ENCODE measurements at regions not wholly inside any gene's neighbourhood (a gene's known extent, or its start where the extent isn't known, plus 50 kb on each side); places are given as distances from the start of the nearest gene placed in this dataset.

DNA sequence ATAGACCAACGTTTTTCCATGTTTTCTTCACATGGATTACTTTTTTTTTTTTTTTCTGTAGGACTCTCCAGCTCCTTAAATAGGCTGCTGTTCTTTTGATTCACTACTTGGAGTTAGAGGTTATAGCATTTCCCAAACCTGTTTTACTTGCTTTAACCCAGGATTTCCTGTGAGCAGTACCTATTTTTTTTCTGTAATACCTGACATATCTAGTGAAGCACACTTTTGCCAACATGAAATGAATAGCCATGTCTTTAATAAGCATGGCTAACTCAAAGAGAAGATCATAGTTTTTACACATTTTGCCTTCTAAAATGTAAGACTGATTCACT, 137.0 kb downstream of the FOXA2 start:
- Histone ChIP-seq H4K91ac (ENCODE audit: insufficient read length, low read depth, low read length) (no peak overlapping the region), H3K79me1 (ENCODE audit: insufficient read depth, low read depth, low read length, poor library complexity, severe bottlenecking) (no peaks in the 10 kb centered on the region), H3K9me3 (ENCODE audit: control insufficient read depth, low read depth, low read length) (no peaks in the 10 kb centered on the region), H3K79me2 (ENCODE audit: insufficient read depth, low read length) (no peaks in the 10 kb centered on the region), H3K4me2 (ENCODE audit: insufficient read depth, insufficient read length, low read length) (no peak overlapping the region), H3K18ac (ENCODE audit: insufficient read length, low read depth, low read length) (no peak overlapping the region), H3K9ac (ENCODE audit: extremely low read depth, insufficient read length, low read length) (no peak overlapping the region), H3K23me2 (ENCODE audit: insufficient read length, low read depth, low read length, poor library complexity, severe bottlenecking) (no peaks in the 10 kb centered on the region), H2AK5ac (ENCODE audit: insufficient read length, low read length) (no peak overlapping the region), H4K20me1 (ENCODE audit: control insufficient read depth, insufficient read depth, insufficient read length) (no peaks in the 10 kb centered on the region), H2BK15ac (ENCODE audit: low read depth, low read length) (no peak overlapping the region), H2BK12ac (ENCODE audit: insufficient read length, low read depth, low read length) (no peak overlapping the region), H3K56ac (ENCODE audit: insufficient read length, low read depth, low read length) (no peak overlapping the region), H3K4ac (ENCODE audit: low read depth, low read length) (no peak overlapping the region), H2BK20ac (ENCODE audit: low read depth, low read length, poor library complexity, severe bottlenecking) (no peak overlapping the region), H2BK5ac (ENCODE audit: insufficient read length, low read length) (no peak overlapping the region), H3K27ac (ENCODE audit: insufficient read length, low read depth, low read length) (no peak overlapping the region), H3K14ac (ENCODE audit: insufficient read depth, low read length) (no peak overlapping the region), H3K4me1 (ENCODE audit: insufficient read depth, low read length) (no peaks in the 10 kb centered on the region), H2BK120ac (ENCODE audit: low read depth, low read length, poor library complexity, severe bottlenecking) (no peak overlapping the region), H3T11ph (ENCODE audit: low read length) (no peak overlapping the region), H3K27me3 (ENCODE audit: insufficient read depth, low read length) (no peaks in the 10 kb centered on the region; the same call in 1 of the 2 replicates), H4K5ac (ENCODE audit: insufficient read length, low read depth, low read length) (no peak overlapping the region), H2AFZ (ENCODE audit: low read length) (no peak overlapping the region), H4K8ac (replicated peaks; ENCODE audit: insufficient read length, low read depth, low read length) (no peak overlapping the region), H3K23ac (ENCODE audit: insufficient read length, low read depth, low read length) (no peak overlapping the region)
- DNase-seq = no peak
- no peaks in the 10 kb centered on the region for H3K4me1 Mint-ChIP-seq
- TF ChIP-seq, protein P1, sequence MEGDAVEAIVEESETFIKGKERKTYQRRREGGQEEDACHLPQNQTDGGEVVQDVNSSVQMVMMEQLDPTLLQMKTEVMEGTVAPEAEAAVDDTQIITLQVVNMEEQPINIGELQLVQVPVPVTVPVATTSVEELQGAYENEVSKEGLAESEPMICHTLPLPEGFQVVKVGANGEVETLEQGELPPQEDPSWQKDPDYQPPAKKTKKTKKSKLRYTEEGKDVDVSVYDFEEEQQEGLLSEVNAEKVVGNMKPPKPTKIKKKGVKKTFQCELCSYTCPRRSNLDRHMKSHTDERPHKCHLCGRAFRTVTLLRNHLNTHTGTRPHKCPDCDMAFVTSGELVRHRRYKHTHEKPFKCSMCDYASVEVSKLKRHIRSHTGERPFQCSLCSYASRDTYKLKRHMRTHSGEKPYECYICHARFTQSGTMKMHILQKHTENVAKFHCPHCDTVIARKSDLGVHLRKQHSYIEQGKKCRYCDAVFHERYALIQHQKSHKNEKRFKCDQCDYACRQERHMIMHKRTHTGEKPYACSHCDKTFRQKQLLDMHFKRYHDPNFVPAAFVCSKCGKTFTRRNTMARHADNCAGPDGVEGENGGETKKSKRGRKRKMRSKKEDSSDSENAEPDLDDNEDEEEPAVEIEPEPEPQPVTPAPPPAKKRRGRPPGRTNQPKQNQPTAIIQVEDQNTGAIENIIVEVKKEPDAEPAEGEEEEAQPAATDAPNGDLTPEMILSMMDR (conservative IDR thresholded peaks at IDR 0.05) = no peak
- no peaks in the 10 kb centered on the region for H3K36me3 Mint-ChIP-seq (ENCODE audit: insufficient read depth in 1 of 3, low read depth in 3 of 3)
- peaks cover 78% of the 10 kb centered on the region for H3K27me3 Mint-ChIP-seq (ENCODE audit: low read depth)
- no peak overlapping the region for H3K27ac Mint-ChIP-seq
- no CpG with 5 or more reads among the region's 1 CpG for WGBS (ENCODE audit: extremely low coverage, insufficient read length, low lambda C conversion rate)
- no peak overlapping the region for H3K4me3 Mint-ChIP-seq
- H3K9me3 Mint-ChIP-seq = no peaks in the 10 kb centered on the region; a peak in 1 of 5 replicates

All from H9 (cell line).